HG02852 (cell line): ENCODE measurements at regions not wholly inside any gene's neighbourhood (a gene's known extent, or its start where the extent isn't known, plus 50 kb on each side); places are given as distances from the start of the nearest gene placed in this dataset.

Source experiments
- ATAC-seq: cut with Tn5 transposase; IDR thresholded peaks from one replicate; pipeline ENCODE4 v1.9.1; 2021; ENCODE audit warnings: mild to moderate bottlenecking, moderate library complexity; ENCODE audit not compliant: unreplicated experiment

GRCh38 chr11:116194156-116194904 lies 578.5 kb downstream of the BUD13 start:
- no peak for ATAC-seq

- no peak for ATAC-seq
Observed at GRCh38 chr11:116193321-116194131, 579.3 kb downstream of the BUD13 start.

- ATAC-seq = no peak
Observed at GRCh38 chr11:116192509-116193210, 580.1 kb downstream of the BUD13 start.

GRCh38 chr11:116190861-116191260 lies 581.9 kb downstream of the BUD13 start:
- ATAC-seq = no peak

- ATAC-seq = no peak
Observed at GRCh38 chr11:116189408-116190170, 583.2 kb downstream of the BUD13 start.

- no peak for ATAC-seq
Observed at GRCh38 chr11:116188350-116188749, 584.4 kb downstream of the BUD13 start.

- ATAC-seq = no peak
Observed at GRCh38 chr11:116187026-116187425, 585.8 kb downstream of the BUD13 start.

GRCh38 chr11:116185551-116185950 lies 587.2 kb downstream of the BUD13 start:
- no peak for ATAC-seq

- ATAC-seq = no peak
Observed at GRCh38 chr11:116184763-116185162, 588.0 kb downstream of the BUD13 start.

GRCh38 chr11:116182356-116182966 lies 590.3 kb downstream of the BUD13 start:
- no peak for ATAC-seq

GRCh38 chr11:116180806-116181600 lies 591.8 kb downstream of the BUD13 start:
- no peak for ATAC-seq

GRCh38 chr11:116179401-116179800 lies 593.4 kb downstream of the BUD13 start:
- ATAC-seq = no peak

GRCh38 chr11:116177521-116178210 lies 595.1 kb downstream of the BUD13 start:
- ATAC-seq = no peak

GRCh38 chr11:116176484-116177005 lies 596.2 kb downstream of the BUD13 start:
- no peak for ATAC-seq

- ATAC-seq = no peak
Observed at GRCh38 chr11:116175707-116176106, 597.1 kb downstream of the BUD13 start.

GRCh38 chr11:116173941-116174911 lies 598.6 kb downstream of the BUD13 start:
- no peak for ATAC-seq

- no peak for ATAC-seq
Observed at GRCh38 chr11:116173506-116173905, 599.3 kb downstream of the BUD13 start.

GRCh38 chr11:116172851-116173250 lies 599.9 kb downstream of the BUD13 start:
- ATAC-seq = no peak
